GM21447 (cell line): ENCODE measurements at regions not wholly inside any gene's neighbourhood (a gene's known extent, or its start where the extent isn't known, plus 50 kb on each side); places are given as distances from the start of the nearest gene placed in this dataset.

Source experiments
- ATAC-seq: cut with Tn5 transposase; IDR thresholded peaks from one replicate; pipeline ENCODE4 v1.9.1; 2021; ENCODE audit not compliant: unreplicated experiment

DNA sequence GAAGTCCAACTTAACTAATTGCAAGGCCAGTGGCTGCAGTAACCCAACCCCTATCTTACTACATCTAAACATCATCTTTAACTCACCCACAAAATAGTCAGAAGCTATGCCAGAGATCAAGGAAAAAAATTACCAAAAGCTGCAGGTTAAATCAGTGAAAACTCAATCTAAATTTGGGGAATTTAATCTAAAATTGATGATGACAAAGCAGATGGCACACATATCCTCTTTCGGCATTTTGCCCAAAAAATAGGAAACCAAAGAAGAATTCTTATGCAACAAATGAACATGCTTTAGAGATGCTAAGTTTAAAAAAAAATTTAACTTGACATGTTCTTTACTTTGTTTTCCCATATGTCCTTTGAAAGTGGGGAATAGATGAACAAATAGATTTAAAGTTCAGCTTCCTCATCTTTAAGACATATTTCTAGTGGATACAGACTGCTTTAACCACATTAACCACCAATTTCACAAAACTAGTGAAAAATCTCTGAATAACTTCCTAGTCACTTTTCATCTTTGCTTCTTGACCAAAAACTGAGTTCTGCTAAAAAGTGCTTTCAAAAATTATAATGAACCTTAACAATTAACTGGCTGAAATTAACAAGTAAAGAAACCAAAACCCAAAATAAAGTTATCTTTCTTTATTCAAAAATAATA is 74.3 kb upstream of the CCDC150 start:
- ATAC-seq, result no peak

DNA sequence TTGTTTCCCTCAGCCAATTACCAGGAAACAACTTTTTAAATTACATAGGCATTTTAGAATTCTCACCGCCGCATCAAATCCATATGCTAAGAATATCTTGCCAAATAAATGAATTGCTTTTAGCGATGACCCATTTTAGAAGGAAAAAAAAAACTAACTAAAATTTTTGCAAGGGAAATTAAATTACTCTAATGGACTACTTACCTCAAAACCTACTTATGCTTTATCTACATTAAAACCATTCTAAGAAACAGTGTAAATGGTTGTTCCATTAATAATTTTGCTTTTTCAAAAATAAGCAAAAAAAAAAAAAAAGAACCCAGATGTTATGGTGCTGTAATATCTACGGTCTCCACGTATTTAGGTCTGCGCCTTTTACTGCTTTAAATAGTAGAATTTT is 73.5 kb upstream of the CCDC150 start:
- ATAC-seq, result no peak

DNA sequence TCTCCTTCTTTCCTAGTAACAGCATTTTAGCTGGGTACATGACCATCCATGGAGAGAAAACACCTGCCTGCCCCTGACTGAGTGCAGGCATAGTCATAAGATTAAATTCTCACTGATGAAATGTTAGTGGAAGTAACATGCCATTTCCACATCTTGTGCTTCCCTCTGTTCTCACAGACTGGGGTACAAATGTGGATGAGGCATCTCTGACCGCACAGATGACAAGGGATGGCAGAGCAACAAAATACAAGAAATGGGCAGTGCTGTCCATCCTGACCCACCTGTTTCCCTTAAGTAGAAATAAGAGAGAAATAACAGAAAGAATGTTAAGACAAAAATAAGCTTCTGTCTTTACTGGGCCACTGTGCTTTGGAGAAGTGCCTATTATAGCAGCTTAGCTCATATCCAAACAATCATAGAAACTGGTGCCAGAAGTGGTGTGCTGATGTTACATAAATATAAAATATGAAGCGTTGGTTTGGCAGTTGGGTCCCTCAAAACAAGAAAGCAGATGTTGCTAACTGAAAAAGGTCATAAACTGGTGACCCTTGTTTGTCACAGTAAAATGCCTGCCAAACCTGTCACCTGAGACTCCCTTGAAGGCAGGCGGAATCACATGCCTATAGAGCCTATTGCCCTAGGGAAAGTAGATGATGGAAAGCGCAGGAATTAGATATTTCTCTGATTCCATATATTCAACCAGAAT is 72.4 kb upstream of the CCDC150 start:
- ATAC-seq, result no peak

DNA sequence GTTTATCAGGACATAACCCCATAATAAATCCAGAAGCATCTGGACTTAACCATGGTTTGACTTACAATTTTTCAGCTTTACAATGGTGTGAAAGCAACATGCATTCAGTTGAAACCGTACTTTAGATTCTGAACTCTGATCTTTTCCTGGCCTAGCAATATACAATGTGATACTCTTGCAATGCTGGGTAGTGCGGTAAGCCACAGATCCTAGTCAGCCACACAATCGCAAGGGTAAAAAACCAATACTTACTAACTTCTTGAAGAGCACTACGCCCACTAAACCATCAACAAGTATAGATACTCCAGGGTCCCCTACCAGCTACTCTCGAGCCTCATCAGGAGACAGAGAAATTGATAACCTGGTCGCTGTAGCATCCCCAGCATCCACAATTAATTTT is 71.0 kb upstream of the CCDC150 start:
- ATAC-seq, result no peak

DNA sequence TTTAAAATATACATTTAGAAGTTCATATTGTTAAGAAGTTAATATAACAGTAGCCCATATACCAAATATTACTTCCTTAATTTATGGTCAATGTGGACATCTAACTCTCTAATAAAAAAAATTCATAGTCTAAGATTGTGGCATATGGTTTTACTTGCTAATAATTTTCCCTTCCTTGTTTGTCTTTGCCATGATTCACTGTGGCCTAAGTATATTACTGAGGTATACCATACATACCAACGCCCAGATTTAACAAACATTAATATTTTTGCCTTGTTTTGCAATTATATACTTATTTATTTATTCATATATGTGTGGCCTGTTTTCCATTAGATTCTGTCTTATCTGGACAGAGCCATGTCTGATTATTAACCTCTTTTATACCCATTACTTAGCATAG is 54.6 kb upstream of the CCDC150 start:
- ATAC-seq, result no peak

DNA sequence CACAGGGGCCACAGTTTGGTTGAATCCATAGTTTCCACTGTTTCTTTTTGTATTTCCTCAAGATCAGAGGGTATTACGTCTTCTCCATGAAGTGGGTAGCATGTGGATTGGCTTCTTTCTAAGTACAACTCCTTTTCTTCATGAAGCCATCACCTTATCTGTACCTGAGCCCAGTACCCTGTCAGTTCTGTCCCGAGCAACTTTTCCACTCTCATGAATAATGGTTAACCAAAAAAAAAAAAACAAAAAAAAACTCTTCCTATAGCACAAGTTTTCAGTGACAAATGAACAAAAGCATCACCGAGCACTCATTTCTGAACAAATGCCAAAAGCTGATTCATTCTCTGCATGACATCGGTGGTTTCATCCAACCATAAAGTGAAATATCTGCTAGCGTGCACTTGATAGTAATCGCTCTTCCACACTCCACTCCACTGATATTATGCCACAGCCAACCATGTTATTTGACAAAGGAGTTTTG is 53.0 kb upstream of the CCDC150 start:
- ATAC-seq, result no peak

DNA sequence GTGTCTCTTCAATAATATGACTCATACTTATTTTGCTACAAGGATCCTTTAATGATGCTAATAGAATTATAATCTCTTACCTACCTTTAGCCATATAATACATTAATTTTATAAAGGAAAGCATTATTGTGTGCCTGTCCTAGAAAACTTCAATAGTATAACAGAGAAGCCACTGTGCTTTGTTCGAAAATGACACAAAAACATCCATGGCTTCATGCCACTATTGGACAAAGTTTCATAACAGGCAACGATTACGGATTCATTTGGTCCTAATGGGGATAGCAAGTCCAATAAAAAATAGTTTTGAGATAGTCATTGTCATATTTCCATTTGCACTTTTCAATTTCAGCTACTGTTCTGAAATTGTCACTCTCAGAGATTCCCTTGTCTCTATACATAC is 52.5 kb upstream of the CCDC150 start:
- ATAC-seq, result no peak

DNA sequence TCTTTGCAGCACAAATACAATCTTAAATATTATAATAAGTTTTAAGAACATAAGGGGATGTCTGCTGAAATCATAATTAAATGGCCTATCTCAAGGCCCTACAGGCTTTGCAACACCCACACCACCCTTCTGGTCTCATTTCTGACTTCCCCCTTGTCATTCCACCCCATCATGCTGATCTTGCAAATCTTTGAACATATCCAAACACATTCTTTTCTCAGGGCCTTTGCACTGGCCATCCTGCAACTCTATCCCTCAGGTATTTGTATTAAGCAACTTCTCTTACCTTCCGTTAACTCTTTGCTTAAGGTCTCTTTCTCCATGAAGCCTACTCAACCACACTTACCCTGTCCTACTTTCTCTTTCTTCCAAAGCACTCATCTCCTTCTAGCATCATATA is 51.8 kb upstream of the CCDC150 start:
- no peak for ATAC-seq

DNA sequence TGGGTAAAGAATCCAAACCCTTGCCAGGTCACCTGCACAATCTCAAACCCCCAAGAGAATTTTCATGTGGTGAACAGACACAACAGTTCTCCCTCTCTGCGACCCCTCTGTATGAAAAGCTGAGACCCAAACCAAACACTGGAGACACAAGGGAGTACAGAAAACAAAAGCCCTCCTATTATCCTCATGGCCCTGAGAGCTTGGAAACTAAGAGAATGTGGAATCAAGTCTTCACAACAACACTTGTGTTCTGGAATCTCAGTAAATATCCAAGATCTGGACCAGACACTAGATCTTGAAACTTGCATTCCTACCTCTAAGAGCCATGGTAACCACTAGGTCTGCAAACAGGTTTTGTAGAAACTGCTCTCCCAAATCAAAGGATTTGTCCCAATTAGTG is 50.1 kb upstream of the CCDC150 start:
- no peak for ATAC-seq
